HuH-7 (cell line): ENCODE measurements at regions not wholly inside any gene's neighbourhood (a gene's known extent, or its start where the extent isn't known, plus 50 kb on each side); places are given as distances from the start of the nearest gene placed in this dataset.
"Not testable (repeated sequence)": the region's sequence is repeated elsewhere in the genome, so short reads cannot be mapped to it uniquely, and the experiment has no call there.

Experiments used
- DNase-seq: peaks from one replicate; pipeline ENCODE4 v3.0.0; 2011; ENCODE audit warnings: low spot score

DNA sequence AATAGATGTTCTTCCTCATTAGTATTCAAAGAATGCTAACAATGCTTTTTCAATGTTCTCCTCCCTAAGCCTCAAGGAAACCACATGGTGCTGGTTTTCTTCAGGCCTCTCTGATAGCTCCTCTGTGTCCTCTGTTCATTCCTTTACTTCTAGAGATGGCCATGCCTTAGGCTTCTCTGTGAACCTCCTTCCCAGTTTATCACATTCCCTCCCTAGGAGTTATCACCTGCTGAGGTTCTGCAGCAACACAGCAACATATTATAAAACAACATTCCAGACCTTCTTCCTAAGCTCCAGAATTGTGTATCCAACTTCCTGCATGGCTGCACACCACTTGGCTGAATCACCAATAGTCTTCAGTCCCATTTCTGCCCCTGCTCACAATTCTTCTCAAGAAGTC, 325.5 kb downstream of the IRS1 start:
- DNase-seq, result no peak

DNA sequence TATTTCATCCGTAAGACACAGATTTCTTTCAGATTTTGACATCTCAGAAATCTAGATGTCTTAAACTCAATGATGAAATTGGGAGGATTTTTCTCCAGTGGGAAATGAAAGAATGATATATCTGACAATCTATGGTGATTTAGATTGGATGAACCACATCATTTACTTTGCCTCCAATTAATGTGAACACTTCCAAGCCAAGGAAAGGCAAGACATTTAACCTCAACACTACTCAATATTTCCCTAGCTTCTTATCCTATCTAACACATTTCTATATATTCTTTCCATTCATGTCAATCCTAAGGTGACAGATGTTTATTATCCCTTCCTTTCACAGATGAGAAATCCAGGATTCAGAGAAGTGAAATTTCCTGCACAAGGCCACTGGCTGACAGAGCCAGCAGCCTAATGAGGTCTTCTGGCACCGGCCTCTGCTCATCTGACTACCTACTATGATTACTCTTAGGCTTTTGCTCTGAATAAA, 327.6 kb downstream of the IRS1 start:
- DNase-seq, result no peak

DNA sequence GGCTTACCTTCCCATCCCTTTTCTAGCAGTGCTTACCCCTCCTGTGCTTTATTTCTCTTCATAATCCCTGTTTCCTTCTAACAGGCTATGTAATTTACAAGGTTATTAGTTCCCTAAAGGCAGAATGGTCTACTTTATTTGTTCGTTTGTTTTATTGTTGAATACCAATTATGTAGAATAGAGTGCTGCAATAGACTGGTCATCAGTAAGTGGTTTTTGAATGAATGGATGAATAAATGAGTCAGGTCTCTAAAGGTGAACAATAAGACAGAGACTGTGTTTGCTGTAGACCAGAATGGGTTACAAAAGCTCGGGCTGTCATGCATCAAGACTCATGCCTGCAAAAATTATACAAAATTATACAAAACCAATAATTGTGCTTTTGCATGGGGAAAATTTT, 332.0 kb downstream of the IRS1 start:
- DNase-seq, result no peak

GRCh38 chr2:226467221-226467620, 332.4 kb downstream of the IRS1 start:
- no peak for DNase-seq

GRCh38 chr2:226466589-226466988, 333.0 kb downstream of the IRS1 start:
- no peak for DNase-seq

DNA sequence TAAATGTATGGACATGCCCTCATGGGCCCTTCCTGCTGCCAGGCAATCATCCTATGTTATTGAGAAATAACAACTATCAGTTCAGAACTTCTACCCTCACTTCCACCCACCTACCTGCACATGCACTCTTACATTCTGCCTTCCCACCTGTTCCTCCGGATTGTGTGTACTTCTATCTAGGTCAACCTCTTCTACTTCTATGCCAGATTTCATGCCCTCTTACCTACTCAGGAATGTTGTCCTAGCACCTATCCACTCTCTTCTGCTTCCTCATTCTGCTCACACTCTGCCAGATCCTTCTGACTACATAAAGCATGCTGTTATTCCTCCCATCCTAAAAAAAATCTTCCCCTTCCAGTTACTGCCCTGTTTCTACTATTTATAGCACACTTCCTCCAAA, 333.5 kb downstream of the IRS1 start:
- DNase-seq, result no peak

- no peak for DNase-seq
These were observed 335.2 kb downstream of the IRS1 start for GRCh38 chr2:226464380-226464779.

DNA sequence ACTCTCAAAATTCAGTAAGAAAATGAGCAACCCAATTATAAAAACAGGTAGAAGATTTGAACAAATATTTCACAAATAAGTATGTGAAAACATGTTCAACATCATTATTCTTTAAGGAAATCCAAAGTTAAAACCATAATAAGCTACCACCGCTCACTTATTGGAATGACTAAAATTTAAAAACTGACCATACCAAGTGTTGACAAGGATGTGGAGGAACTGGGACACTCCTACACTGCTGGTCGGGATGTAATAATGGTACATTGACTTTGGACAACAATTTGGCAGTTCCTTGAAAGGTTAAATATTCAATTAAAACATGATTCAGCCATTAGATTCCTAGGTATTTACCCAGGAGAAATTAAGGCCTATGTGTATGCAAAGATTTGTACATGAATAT, 336.5 kb downstream of the IRS1 start:
- DNase-seq, result no peak

GRCh38 chr2:226461981-226462380, 337.6 kb downstream of the IRS1 start:
- no peak for DNase-seq

DNA sequence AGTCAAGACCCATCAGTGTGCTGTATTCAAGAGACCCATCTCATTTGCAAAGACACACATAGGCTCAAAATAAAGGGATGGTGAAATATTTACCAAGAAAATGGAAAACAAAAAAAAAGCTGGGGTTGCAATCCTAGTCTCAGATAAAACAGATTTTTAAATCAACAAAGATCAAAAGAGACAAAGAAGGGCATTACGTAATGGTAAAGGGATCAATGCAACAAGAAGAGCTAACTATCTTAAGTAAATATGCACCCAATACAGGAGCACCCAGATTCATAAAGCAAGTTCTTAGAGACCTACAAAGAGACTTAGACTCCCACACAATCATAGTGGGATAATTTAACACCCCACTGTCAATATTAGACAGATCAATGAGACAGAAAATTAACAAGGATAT, 343.5 kb downstream of the IRS1 start:
- not testable (repeated sequence) for DNase-seq

GRCh38 chr2:226452768-226453167, 346.9 kb downstream of the IRS1 start:
- DNase-seq, result no peak

DNA sequence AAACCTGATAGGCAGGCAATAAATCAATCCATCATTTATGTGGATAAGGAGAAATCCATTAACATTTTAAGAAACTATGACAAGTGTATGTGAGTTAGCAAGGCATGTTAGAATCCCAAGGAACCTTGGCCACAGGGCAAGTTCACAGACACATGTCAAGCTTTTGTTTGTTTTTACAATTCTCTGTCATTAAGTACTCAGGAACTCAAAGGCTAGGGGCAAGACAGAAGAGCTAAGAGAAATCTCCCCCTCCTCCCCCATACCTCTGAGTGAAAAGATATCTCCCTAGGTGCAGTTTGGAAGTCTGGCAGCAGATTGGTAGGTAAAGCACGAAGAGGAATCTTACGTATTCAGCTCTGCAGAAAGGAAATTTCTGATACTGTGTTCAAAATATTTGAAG, 348.1 kb downstream of the IRS1 start:
- no peak for DNase-seq

DNA sequence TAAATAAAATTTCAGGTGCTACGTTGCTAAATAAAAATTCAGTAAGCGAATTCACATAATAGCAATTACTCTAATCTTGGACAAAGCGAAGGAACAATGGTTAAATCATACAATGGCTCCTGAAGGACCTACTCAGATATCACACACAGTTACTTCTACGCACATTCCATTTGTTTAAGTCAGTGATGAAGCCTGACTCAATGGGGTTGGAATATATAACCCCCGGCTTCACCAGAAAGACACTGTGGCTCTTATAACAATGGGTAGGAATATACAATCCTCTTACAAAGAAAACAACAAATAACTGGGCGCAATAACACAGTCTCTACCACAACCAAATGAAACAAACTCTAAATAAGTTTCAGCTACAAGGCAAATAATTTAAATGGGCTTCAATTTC, 349.5 kb downstream of the IRS1 start:
- DNase-seq, result no peak

DNA sequence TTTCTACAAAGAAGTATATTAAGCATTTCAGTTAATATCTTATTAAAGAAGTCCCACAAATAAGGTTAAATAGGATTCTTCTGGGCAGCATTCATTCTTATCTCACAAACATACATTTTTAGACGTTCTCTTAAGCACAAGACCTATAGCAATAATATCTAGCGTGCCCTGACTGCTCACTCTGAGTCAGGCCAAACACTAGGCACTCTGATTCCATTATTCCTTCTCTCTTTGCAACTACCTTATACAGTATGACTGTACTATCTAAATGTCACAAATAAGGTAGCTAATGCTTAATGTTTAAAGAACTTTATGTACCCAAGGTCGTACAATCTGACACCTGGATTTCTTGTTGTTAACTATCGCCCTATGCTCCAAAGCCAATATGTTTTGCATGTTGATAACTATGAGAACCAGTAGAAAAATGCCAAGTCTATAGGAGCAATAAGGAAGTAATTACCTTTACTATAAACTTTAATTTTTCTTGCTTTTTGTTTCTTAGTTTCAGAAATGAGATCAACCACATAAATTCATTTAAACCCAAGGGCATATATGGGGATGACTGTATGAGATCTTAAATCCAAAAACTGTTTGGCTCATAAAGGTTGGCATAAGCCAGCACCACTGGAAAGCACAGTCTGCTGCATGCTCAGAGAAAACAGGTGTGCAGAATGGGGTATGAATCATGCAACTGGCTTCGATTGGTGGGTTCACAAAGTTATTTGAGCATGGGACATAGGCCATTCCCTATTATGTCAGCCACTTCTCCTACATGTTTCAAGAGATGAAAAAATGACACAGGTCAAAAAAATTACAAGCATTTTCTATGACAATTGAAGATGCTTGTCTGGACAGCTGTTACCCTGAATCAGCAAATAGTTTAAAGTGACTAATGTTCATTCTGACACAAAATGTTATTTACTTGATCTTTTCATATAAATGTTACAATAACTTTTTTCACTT, 352.0 kb downstream of the IRS1 start:
- DNase-seq, result no peak

DNA sequence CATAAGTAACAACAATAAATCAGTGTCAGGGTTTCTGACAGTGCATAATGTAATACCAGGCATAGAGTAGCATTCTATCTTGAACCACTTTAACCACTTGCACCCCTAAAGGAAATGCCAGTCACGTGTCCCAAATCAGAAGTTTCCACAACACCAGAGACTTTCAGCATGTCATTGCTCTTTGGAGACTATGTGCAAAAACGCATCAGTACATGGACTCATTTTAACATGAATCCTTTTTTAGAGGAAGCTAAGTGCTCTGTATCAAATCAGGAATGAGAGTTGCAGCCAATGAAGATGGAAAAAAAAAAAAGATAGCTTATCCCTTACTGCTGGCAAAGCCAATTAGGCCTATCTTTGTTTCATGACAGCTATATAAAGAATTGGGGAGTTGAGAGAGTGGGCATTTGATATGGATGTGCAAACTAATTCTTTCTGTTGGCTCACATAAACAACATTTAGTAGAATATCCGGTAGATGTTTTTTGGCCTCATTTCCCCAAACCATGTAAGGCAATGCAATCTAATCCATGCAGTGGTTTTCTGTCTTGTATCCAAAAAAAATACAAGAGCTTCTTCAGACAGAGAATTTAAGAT, 353.1 kb downstream of the IRS1 start:
- DNase-seq, result no peak

- no peak for DNase-seq
These were observed 354.3 kb downstream of the IRS1 start for GRCh38 chr2:226445216-226445861.

DNA sequence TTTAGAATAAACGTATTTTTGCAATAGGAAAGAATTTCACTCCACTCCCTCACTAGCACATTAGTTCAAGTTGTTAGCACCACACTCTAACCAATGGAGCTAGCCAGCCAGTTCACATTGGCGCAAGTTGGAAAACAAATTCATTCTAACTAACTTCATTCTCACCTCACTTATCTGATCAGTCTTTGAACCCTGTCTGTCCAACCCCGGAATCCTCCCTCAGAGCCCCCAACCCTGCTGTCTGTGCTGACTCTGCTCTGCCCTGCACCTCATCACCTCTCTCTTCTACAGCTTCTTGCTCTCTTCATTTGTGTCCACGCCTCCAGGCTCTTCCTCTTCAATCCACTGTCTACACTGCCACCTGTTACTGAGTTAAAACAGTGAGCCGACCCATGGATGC, 356.5 kb downstream of the IRS1 start:
- DNase-seq, result no peak

- no peak for DNase-seq
These were observed 359.3 kb downstream of the IRS1 start for GRCh38 chr2:226440127-226440918.

DNA sequence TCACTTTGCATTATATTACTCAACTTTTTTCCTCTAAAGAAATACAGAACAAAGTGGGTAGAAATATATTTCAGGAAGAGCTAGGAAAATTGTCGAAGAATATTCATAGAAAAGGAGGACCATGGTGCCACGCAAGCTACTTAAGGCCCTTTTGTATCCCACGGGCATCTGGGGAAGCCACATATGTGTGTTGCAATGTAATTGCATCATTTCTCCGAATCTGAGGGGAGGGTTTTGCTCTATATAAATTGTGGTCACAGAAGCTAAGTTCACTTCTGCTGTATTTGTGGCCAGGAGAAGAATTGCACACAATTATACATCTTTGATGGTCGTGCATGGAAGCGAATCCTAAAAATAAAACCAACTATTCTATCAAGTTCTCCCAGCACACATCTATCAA, 360.3 kb downstream of the IRS1 start:
- DNase-seq, result no peak

DNA sequence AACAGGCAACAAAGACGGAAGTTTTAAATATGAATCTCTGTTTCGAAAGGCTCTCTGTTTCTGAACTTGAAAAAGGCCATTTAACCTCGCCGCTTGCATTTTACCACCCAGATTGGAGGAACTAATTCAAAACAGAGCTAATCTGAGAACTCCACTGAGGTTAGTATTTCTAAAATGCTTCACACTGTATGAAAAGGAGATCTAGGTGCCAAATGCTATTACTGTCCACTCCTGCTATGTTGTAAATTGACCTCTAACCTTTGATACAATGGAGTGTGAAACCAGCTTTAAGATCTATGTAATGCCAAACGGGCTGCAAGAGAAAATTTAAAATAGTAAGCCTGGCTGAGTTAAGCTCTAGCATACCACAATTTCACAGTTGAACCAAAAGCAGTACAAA, 364.5 kb downstream of the IRS1 start:
- no peak for DNase-seq

DNA sequence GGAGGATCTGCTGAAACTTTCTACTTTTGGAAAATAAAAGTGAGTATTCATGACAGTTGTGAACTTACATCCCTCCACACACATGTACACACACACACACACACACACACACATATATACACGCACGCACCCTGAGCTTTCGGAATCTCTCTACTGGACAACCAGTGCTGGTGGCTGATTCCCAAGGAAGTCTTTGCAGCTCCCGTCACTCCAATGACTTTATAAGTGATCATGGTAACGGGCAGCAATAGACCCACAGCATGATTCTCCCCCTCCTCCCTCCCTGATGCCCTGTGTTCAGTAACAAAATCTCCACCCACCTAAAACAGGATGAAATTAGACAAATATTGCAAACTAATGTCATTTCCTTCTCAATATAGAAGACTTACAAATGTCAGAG, 364.9 kb downstream of the IRS1 start:
- no peak for DNase-seq

DNA sequence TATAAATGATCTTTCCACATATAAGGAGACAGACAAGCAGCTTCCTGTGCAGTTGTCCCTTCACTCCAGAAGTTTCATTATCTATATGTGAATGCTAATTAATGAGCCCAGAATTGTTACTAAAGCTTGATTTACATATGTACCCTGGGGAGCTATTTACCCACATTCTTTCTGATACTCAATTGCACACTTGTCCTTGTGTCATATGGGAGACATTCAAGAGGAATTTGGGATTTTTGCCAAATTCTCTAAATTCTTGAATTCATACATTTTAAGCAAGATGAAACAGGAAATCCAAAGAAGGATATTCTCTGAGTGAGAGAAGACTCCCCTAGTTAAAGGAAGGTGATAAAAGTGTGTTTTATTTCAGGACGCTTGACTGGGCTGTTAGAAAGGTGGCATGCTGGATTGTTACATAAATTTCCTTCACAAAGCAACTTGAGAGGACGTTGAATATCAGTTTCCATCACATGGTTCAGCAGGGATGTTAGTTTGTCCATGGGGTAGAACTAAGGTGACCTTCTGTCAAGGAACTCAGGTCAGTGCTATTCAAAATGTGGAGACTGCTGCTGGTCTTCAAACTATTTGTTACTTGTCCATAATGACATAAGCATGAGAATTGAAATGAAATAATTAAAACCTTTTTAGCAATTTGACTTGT, 368.2 kb downstream of the IRS1 start:
- DNase-seq, result no peak
